Liver (tissue), 8 donors: ENCODE measurements at regions not wholly inside any gene's neighbourhood (a gene's known extent, or its start where the extent isn't known, plus 50 kb on each side); places are given as distances from the start of the nearest gene placed in this dataset.

Experiments
- DNase-seq: peaks from one replicate; pipeline ENCODE4 v3.0.0-alpha.2; 2017; ENCODE audit warnings: low spot score
- H3K27ac ChIP-seq, 2 donors: one replicate each; pipeline ENCODE4 v1.7.0; 2013; ENCODE audit warnings: inconsistent platforms in 2 of 2, low read length in 2 of 2, control low read depth in 1 of 2, low read depth in 1 of 2, mild to moderate bottlenecking in 1 of 2
- H3K27me3 ChIP-seq, 4 donors: one replicate each; pipeline versions ENCODE4 v1.6.1 to v1.7.0; 2013; ENCODE audit warnings: low read length in 3 of 4, inconsistent platforms in 1 of 4, mild to moderate bottlenecking in 1 of 4, moderate library complexity in 1 of 4; ENCODE audit not compliant: control insufficient read depth in 4 of 4, insufficient read depth in 4 of 4
- H3K36me3 ChIP-seq, 4 donors: one replicate each; pipeline versions ENCODE4 v1.6.1 to v1.7.0; 2013; ENCODE audit warnings: low read length in 3 of 4, mild to moderate bottlenecking in 3 of 4, low read depth in 1 of 4, moderate library complexity in 1 of 4; ENCODE audit not compliant: control insufficient read depth in 4 of 4, insufficient read depth in 3 of 4
- H3K4me1 ChIP-seq, 4 donors: one replicate each; pipeline versions ENCODE4 v1.6.1 to v1.7.0; 2013; ENCODE audit warnings: low read length in 3 of 4, mild to moderate bottlenecking in 3 of 4, moderate library complexity in 1 of 4; ENCODE audit not compliant: control insufficient read depth in 4 of 4, insufficient read depth in 4 of 4
- H3K4me3 ChIP-seq, 3 donors: one replicate each; pipeline versions ENCODE4 v1.6.1 to v1.7.0; 2013; ENCODE audit warnings: low read length in 3 of 3, control low read depth in 1 of 3, low read depth in 1 of 3, mild to moderate bottlenecking in 1 of 3
- H3K9ac ChIP-seq, 2 donors: one replicate each; pipeline ENCODE4 v1.7.0; 2013; ENCODE audit warnings: low read length in 2 of 2, mild to moderate bottlenecking in 2 of 2, moderate library complexity in 2 of 2, control low read depth in 1 of 2, low read depth in 1 of 2
- H3K9me3 ChIP-seq, 4 donors: one replicate each; pipeline versions ENCODE4 v1.6.1 to v1.7.0; 2013; ENCODE audit warnings: low read length in 3 of 4; ENCODE audit not compliant: control insufficient read depth in 4 of 4
- CTCF ChIP-seq: fragments of 150-350 bp; IDR thresholded peaks from 2 replicates; pipeline ENCODE4 v1.5.1; 2017; ENCODE audit warnings: improper control_type of control experiment, low read depth, low read length; ENCODE audit not compliant: missing input control
- EGR1 ChIP-seq, 2 donors: IDR thresholded peaks; 2 replicates each; pipeline ENCODE4 v1.6.1; 2016 to 2018; ENCODE audit warnings: antibody characterized with exemption in 2 of 2, low read depth in 2 of 2
- FOXA1 ChIP-seq: IDR thresholded peaks from 2 replicates; pipeline ENCODE4 v1.6.1; 2016; ENCODE audit warnings: antibody characterized with exemption
- FOXA2 ChIP-seq: IDR thresholded peaks from 2 replicates; pipeline ENCODE4 v1.6.1; 2016; ENCODE audit warnings: antibody characterized with exemption
- HNF4A ChIP-seq, 2 donors: conservative IDR thresholded peaks; 2 replicates each; pipeline ENCODE4 v1.6.1; 2016; ENCODE audit warnings: antibody characterized with exemption in 2 of 2, mild to moderate bottlenecking in 2 of 2
- HNF4G ChIP-seq: IDR thresholded peaks from 2 replicates; pipeline ENCODE4 v1.6.1; 2016; ENCODE audit warnings: antibody characterized with exemption
- JUND ChIP-seq, 2 donors: IDR thresholded peaks; 2 replicates each; pipeline ENCODE4 v1.6.1; 2016; ENCODE audit warnings: antibody characterized with exemption in 2 of 2
- MAX ChIP-seq: IDR thresholded peaks from 2 replicates; pipeline ENCODE4 v1.6.1; 2016; ENCODE audit warnings: antibody characterized with exemption
- NR2F2 ChIP-seq: IDR thresholded peaks from 2 replicates; pipeline ENCODE4 v1.6.1; 2016; ENCODE audit warnings: antibody characterized with exemption
- RAD21 ChIP-seq, 2 donors: IDR thresholded peaks; 2 replicates each; pipeline ENCODE4 v1.6.1; 2016; ENCODE audit warnings: antibody characterized with exemption in 2 of 2, mild to moderate bottlenecking in 2 of 2
- RXRA ChIP-seq, 2 donors: IDR thresholded peaks; 2 replicates each; pipeline ENCODE4 v1.6.1; 2017 to 2018; ENCODE audit warnings: antibody characterized with exemption in 2 of 2, mild to moderate bottlenecking in 1 of 2
- SP1 ChIP-seq: IDR thresholded peaks from 2 replicates; pipeline ENCODE4 v1.6.1; 2018; ENCODE audit warnings: antibody characterized with exemption, mild to moderate bottlenecking
- TAF1 ChIP-seq: conservative IDR thresholded peaks from 2 replicates; pipeline ENCODE4 v1.6.1; 2016; ENCODE audit warnings: antibody characterized with exemption, mild to moderate bottlenecking
- YY1 ChIP-seq: IDR thresholded peaks from 2 replicates; pipeline ENCODE4 v1.6.1; 2016; ENCODE audit warnings: antibody characterized with exemption, mild to moderate bottlenecking
- WGBS: extraction: QIAGEN DNeasy Blood & Tissue Kit; methylation state at CpG from one replicate; pipeline ENCODE4 v1.1.7; 2013; 5-methylcytosine and 5-hydroxymethylcytosine counted together
- TF ChIP-seq, protein P1 (sequence below): IDR thresholded peaks from 2 replicates; pipeline ENCODE4 v1.6.1; 2016; ENCODE audit warnings: antibody characterized with exemption
- TF ChIP-seq, protein P2 (sequence below): IDR thresholded peaks from 2 replicates; pipeline ENCODE4 v1.6.1; 2016; ENCODE audit warnings: antibody characterized with exemption
- TF ChIP-seq, protein P3 (sequence below): IDR thresholded peaks from 2 replicates; pipeline ENCODE4 v1.6.1; 2016; ENCODE audit warnings: antibody characterized with exemption, mild to moderate bottlenecking
- donor health status: healthy.
- donor health status: healthy.
- donor health status: healthy.
- donor health status: healthy.
- donor health status: healthy.

DNA sequence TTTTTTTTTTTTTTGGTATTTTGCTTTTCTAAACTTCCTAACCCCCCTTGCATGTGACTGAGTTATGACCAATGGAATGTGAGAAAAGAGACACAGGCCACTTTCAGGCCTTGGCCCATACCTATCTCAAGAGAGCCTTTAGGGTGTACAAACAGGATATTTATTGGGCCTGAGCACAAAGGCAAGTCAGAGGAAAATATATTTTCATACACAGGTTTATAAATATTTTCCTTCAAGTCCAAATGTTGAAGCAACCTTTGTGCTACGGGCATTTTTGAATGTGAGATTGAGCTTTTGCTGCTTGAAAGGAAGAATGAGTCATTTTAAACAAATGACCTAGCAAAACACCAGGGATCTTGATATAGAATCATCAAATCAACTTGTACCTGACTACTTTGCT lies 228.6 kb upstream of the E2F7 start (continued):
- TF ChIP-seq TAF1 (no peak), SP1 (no peak), JUND (IDR thresholded peaks at IDR 0.05) (no peak), FOXA1 (no peak), RXRA (IDR thresholded peaks at IDR 0.05) (no peak), HNF4A (conservative IDR thresholded peaks at IDR 0.05) (no peak)
- TF ChIP-seq, protein P1, sequence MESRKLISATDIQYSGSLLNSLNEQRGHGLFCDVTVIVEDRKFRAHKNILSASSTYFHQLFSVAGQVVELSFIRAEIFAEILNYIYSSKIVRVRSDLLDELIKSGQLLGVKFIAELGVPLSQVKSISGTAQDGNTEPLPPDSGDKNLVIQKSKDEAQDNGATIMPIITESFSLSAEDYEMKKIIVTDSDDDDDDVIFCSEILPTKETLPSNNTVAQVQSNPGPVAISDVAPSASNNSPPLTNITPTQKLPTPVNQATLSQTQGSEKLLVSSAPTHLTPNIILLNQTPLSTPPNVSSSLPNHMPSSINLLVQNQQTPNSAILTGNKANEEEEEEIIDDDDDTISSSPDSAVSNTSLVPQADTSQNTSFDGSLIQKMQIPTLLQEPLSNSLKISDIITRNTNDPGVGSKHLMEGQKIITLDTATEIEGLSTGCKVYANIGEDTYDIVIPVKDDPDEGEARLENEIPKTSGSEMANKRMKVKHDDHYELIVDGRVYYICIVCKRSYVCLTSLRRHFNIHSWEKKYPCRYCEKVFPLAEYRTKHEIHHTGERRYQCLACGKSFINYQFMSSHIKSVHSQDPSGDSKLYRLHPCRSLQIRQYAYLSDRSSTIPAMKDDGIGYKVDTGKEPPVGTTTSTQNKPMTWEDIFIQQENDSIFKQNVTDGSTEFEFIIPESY = no peak

GRCh38 chr12:77274926-77275325 lies 209.6 kb upstream of the E2F7 start:
- TF ChIP-seq HNF4G (no peak), YY1 (no peak)
- H3K27me3 ChIP-seq = no peaks in the 10 kb centered on the region
- 88% methylated on average over 1 of the region's 1 CpG for WGBS
- no peak overlapping the region for H3K4me3 ChIP-seq
- DNase-seq = no peak
- no peaks in the 10 kb centered on the region for H3K4me1 ChIP-seq
- H3K36me3 ChIP-seq = no peaks in the 10 kb centered on the region
- H3K9ac ChIP-seq = no peak overlapping the region
- H3K9me3 ChIP-seq = no peaks in the 10 kb centered on the region
- H3K27ac ChIP-seq = no peak overlapping the region

DNA sequence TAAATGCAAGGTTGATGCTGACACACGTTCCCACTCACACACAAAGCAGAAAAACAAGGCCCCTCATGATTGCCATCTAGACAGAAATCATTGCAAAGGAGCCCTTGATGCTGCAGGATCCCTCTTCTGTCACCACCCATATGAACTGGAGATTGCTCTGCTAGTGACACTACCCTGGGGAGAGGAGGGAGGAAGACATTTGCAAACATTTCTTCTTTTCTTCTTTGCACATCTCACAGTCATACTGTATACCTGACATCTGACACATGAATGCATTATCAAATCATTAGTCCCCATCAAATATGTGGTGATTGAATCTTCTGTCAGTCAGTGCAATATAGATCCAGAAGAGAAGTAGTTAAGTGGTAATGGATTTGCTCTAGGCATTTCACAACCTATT lies 208.5 kb upstream of the E2F7 start:
- Histone ChIP-seq H3K9ac (no peak overlapping the region), H3K9me3 (no peaks in the 10 kb centered on the region), H3K36me3 (no peaks in the 10 kb centered on the region), H3K27ac (no peak overlapping the region), H3K27me3 (no peaks in the 10 kb centered on the region), H3K4me1 (no peaks in the 10 kb centered on the region), H3K4me3 (no peak overlapping the region)
- DNase-seq = no peak
- 59% methylated on average over 1 of the region's 1 CpG for whole genome bisulfite sequencing
- no peak for TF ChIP-seq JUND (IDR thresholded peaks at IDR 0.05)
- no peak for TF ChIP-seq FOXA2
- TF ChIP-seq EGR1 (IDR thresholded peaks at IDR 0.05; ENCODE audit: low read depth in 2 of 2) = no peak
- no peak for TF ChIP-seq HNF4A (conservative IDR thresholded peaks at IDR 0.05)
- TF ChIP-seq, protein P2, sequence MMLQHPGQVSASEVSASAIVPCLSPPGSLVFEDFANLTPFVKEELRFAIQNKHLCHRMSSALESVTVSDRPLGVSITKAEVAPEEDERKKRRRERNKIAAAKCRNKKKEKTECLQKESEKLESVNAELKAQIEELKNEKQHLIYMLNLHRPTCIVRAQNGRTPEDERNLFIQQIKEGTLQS = no peak
- no peak for TF ChIP-seq TAF1
- no peak for TF ChIP-seq HNF4G
- TF ChIP-seq FOXA1 = no peak

- H3K27ac ChIP-seq = no peak overlapping the region
- no peaks in the 10 kb centered on the region for H3K4me1 ChIP-seq
- no peaks in the 10 kb centered on the region for H3K36me3 ChIP-seq
- no peak overlapping the region for H3K4me3 ChIP-seq
- DNase-seq = no peak
- WGBS = 44% methylated on average over 1 of the region's 1 CpG
- H3K9me3 ChIP-seq = no peaks in the 10 kb centered on the region
- peaks cover 0 to 6% (median 0%) of the 10 kb centered on the region in 4 donors for H3K27me3 ChIP-seq
- H3K9ac ChIP-seq = no peak overlapping the region
- TF ChIP-seq NR2F2 = no peak
- no peak for TF ChIP-seq HNF4A (conservative IDR thresholded peaks at IDR 0.05)
- TF ChIP-seq RAD21 (IDR thresholded peaks at IDR 0.05) = no peak
- TF ChIP-seq HNF4G = no peak
- TF ChIP-seq MAX = no peak
- no peak for TF ChIP-seq EGR1 (IDR thresholded peaks at IDR 0.05; ENCODE audit: low read depth in 2 of 2)
- TF ChIP-seq, protein P3, sequence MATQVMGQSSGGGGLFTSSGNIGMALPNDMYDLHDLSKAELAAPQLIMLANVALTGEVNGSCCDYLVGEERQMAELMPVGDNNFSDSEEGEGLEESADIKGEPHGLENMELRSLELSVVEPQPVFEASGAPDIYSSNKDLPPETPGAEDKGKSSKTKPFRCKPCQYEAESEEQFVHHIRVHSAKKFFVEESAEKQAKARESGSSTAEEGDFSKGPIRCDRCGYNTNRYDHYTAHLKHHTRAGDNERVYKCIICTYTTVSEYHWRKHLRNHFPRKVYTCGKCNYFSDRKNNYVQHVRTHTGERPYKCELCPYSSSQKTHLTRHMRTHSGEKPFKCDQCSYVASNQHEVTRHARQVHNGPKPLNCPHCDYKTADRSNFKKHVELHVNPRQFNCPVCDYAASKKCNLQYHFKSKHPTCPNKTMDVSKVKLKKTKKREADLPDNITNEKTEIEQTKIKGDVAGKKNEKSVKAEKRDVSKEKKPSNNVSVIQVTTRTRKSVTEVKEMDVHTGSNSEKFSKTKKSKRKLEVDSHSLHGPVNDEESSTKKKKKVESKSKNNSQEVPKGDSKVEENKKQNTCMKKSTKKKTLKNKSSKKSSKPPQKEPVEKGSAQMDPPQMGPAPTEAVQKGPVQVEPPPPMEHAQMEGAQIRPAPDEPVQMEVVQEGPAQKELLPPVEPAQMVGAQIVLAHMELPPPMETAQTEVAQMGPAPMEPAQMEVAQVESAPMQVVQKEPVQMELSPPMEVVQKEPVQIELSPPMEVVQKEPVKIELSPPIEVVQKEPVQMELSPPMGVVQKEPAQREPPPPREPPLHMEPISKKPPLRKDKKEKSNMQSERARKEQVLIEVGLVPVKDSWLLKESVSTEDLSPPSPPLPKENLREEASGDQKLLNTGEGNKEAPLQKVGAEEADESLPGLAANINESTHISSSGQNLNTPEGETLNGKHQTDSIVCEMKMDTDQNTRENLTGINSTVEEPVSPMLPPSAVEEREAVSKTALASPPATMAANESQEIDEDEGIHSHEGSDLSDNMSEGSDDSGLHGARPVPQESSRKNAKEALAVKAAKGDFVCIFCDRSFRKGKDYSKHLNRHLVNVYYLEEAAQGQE = no peak
- no peak for TF ChIP-seq FOXA1
- no peak for TF ChIP-seq RXRA (IDR thresholded peaks at IDR 0.05)
- TF ChIP-seq FOXA2 = no peak
- no peak for TF ChIP-seq CTCF
- TF ChIP-seq, protein P1 = no peak
Measured at GRCh38 chr12:77256956-77257355, 191.6 kb upstream of the E2F7 start.
